GM12878 (cell line): ENCODE measurements at regions not wholly inside any gene's neighbourhood (a gene's known extent, or its start where the extent isn't known, plus 50 kb on each side); places are given as distances from the start of the nearest gene placed in this dataset.

Source experiments
- ATAC-seq: fragments of 200-7000 bp; cut with Tn5 transposase; 3 replicates; pipeline ENCODE4 v1.9.1; 2020; ENCODE audit warnings: mild to moderate bottlenecking, moderate library complexity
- BruUV-seq: library from RNA; stranded (reverse); fragments of 400-500 nt; replicated peaks from 2 replicates; lab custom pipeline; 2021; lab: Mats Ljungman, UMichigan
- CTCF ChIA-PET: fragments of 300-600 bp; sonication (Branson Sonifier 250); formaldehyde crosslinking; extraction: SDS; loops from one replicate; lab custom pipeline; 2021; ENCODE audit warnings: inconsistent platforms; lab: Yijun Ruan, JAX
- POLR2A ChIA-PET: fragments of 350-600 bp; formaldehyde crosslinking; extraction: SDS; loops from one replicate; lab custom pipeline; 2021; ENCODE audit warnings: inconsistent platforms; lab: Charles Lee
- RAD21 ChIA-PET: fragments of 300-600 bp; sonication (Branson Sonifier 250); formaldehyde crosslinking; loops from one replicate; lab custom pipeline; 2023; ENCODE audit warnings: antibody characterized with exemption; ENCODE audit not compliant: unreplicated experiment; lab: Charles Lee
- SMC1A ChIA-PET: fragments of 300-600 bp; sonication (Branson Sonifier 250); formaldehyde crosslinking; loops from one replicate; lab custom pipeline; 2023; ENCODE audit not compliant: unreplicated experiment, uncharacterized antibody; lab: Charles Lee
- DNase-seq: peaks from one replicate; pipeline ENCODE4 v3.0.0-alpha.2; 2011; ENCODE audit warnings: low read depth, low spot score
- FAIRE-seq: peaks from 3 replicates; lab custom pipeline; 2011; peaks lifted over from hg19 to GRCh38; lab: Jason Lieb, UNC
- H2AFZ ChIP-seq: 2 replicates; pipeline ENCODE4 v1.6.0; 2011; ENCODE audit warnings: low read depth, low read length, control low read depth; ENCODE audit not compliant: control insufficient read depth
- H3K27ac ChIP-seq: 2 replicates; pipeline ENCODE4 v1.5.1; 2011; ENCODE audit warnings: control low read depth; ENCODE audit not compliant: control insufficient read depth, insufficient read depth
- H3K27me3 ChIP-seq, 2 experiments: replicated peaks in 1 of 2; 2 replicates each; pipeline versions ENCODE4 v1.6.0 to v1.6.1; 2011; ENCODE audit warnings: low read length in 1 of 2; ENCODE audit not compliant: control insufficient read depth in 2 of 2, insufficient read depth in 2 of 2
- H3K36me3 ChIP-seq, 2 experiments: 2 replicates each; pipeline ENCODE4 v1.5.1; 2011; ENCODE audit warnings: low read length in 1 of 2; ENCODE audit not compliant: control insufficient read depth in 2 of 2, insufficient read depth in 2 of 2
- H3K4me1 ChIP-seq: 2 replicates; pipeline ENCODE4 v1.6.1; 2011; ENCODE audit warnings: mild to moderate bottlenecking, low read length, moderate library complexity, mixed read lengths; ENCODE audit not compliant: control insufficient read depth, insufficient read depth
- H3K4me2 ChIP-seq: 2 replicates; pipeline ENCODE4 v1.6.0; 2011; ENCODE audit warnings: control low read depth; ENCODE audit not compliant: control insufficient read depth, insufficient read depth
- H3K4me3 ChIP-seq: fragments of 200-600 bp; sonication (generic); 2 replicates; pipeline ENCODE4 v1.5.1; 2016
- H3K79me2 ChIP-seq: 2 replicates; pipeline ENCODE4 v1.6.0; 2011; ENCODE audit warnings: low read length; ENCODE audit not compliant: control insufficient read depth, insufficient read depth
- H3K9ac ChIP-seq: 2 replicates; pipeline ENCODE4 v1.8.0; 2011; ENCODE audit warnings: low read length, control low read depth, mixed read lengths; ENCODE audit not compliant: control insufficient read depth, insufficient read depth
- H3K9me3 ChIP-seq: replicated peaks from 3 replicates; pipeline ENCODE4 v1.5.1; 2011; ENCODE audit warnings: mild to moderate bottlenecking, low read length; ENCODE audit not compliant: control insufficient read depth, insufficient read depth
- H4K20me1 ChIP-seq: 2 replicates; pipeline ENCODE4 v1.6.0; 2011; ENCODE audit not compliant: control insufficient read depth, insufficient read depth
- ATF3 ChIP-seq: IDR thresholded peaks from 2 replicates; pipeline ENCODE4 v1.6.1; 2011; ENCODE audit warnings: low read depth, mild to moderate bottlenecking, low read length, moderate library complexity, borderline replicate concordance; ENCODE audit errors: extremely low read depth
- CBFB ChIP-seq: IDR thresholded peaks from 2 replicates; pipeline ENCODE4 v1.6.1; 2016; ENCODE audit warnings: antibody characterized with exemption, low read depth
- HSF1 ChIP-seq: fragments of 150-350 bp; IDR thresholded peaks from 2 replicates; pipeline ENCODE4 v1.6.1; 2014; ENCODE audit warnings: mild to moderate bottlenecking, low read depth, low read length
- MAX ChIP-seq: IDR thresholded peaks from 2 replicates; pipeline ENCODE4 v1.6.1; 2012; ENCODE audit warnings: low read depth, low read length, improper control_type of control experiment
- MEF2A ChIP-seq: IDR thresholded peaks from 2 replicates; pipeline ENCODE4 v1.6.1; 2011; ENCODE audit warnings: low read depth, mild to moderate bottlenecking, low read length, moderate library complexity; ENCODE audit not compliant: insufficient read depth
- RAD51 ChIP-seq: fragments of 450-650 bp; IDR thresholded peaks from 2 replicates; pipeline ENCODE4 v1.6.1; 2016; ENCODE audit warnings: moderate library complexity, mild to moderate bottlenecking, inconsistent platforms
- RCOR1 ChIP-seq: conservative IDR thresholded peaks from 2 replicates; pipeline ENCODE4 v1.6.1; 2012; ENCODE audit warnings: low read depth, low read length, improper control_type of control experiment
- REST ChIP-seq: IDR thresholded peaks from 2 replicates; pipeline ENCODE4 v1.6.1; 2012; ENCODE audit warnings: mild to moderate bottlenecking, low read depth, low read length
- SMAD1 ChIP-seq: fragments of 450-650 bp; IDR thresholded peaks from 2 replicates; pipeline ENCODE4 v1.6.1; 2018; ENCODE audit warnings: mild to moderate bottlenecking, low read depth; ENCODE audit not compliant: partially characterized antibody
- SMAD5 ChIP-seq: IDR thresholded peaks from 2 replicates; pipeline ENCODE4 v1.6.1; 2016; ENCODE audit warnings: antibody characterized with exemption, low read depth
- TCF12 ChIP-seq: IDR thresholded peaks from 2 replicates; pipeline ENCODE4 v1.6.1; 2011; ENCODE audit warnings: low read depth, mild to moderate bottlenecking, low read length
- ZNF207 ChIP-seq: fragments of 450-650 bp; IDR thresholded peaks from 2 replicates; pipeline ENCODE4 v1.6.1; 2014; ENCODE audit warnings: antibody characterized with exemption, mild to moderate bottlenecking, borderline replicate concordance
- WGBS: methylation state at CpG from one replicate; pipeline ENCODE4 v1.1.6; 2016; ENCODE audit warnings: low lambda C conversion rate; ENCODE audit not compliant: insufficient replicate concordance, insufficient coverage; ENCODE audit errors: missing lambda C conversion rate; 5-methylcytosine and 5-hydroxymethylcytosine counted together
- in situ Hi-C: fragments of 300-500 bp; cut with MboI; formaldehyde crosslinking; loops from 9 replicates; pipeline ENCODE4 v1.14.3; 2018; ENCODE audit warnings: mixed read lengths
- intact Hi-C: fragments of 100-400 bp; cut with micrococcal nuclease; formaldehyde crosslinking; loops from one replicate; pipeline ENCODE4 v1.14.2; 2022; ENCODE audit not compliant: unreplicated experiment
- TF ChIP-seq, protein P1 (sequence below): fragments of 450-650 bp; IDR thresholded peaks from 2 replicates; pipeline ENCODE4 v1.6.1; 2017; ENCODE audit warnings: mild to moderate bottlenecking, moderate library complexity

DNA sequence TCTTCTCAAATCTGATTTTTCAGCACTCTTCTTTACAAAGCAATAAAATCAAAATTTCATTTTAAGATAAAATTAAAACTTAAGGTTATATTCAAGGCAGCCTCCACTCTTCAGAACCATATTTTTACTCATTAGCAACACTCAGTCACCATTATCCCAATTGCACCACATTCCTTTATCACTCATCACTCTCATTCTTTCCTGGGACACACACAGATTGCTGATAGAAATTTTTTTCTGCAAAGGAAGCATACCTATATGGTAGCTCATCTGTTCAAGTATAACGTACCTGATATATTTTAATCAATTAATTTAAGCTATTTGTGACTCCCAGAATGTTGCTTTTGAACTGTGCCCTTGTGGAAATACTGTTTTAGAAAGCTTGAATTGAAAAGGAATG lies 1559.3 kb upstream of the ZEB2 start (continued):
- TF ChIP-seq HSF1 (no peak), MAX (no peak), ATF3 (no peak)

GRCh38 chr2:146077156-146077555 lies 1557.2 kb upstream of the ZEB2 start:
- H3K4me1 ChIP-seq, result no peaks in the 10 kb centered on the region
- FAIRE-seq, result no peak
- 0% methylated on average over 1 of the region's 1 CpG for WGBS
- H3K36me3 ChIP-seq, result no peaks in the 10 kb centered on the region
- no peaks in the 10 kb centered on the region for H3K79me2 ChIP-seq
- POLR2A ChIA-PET, result no interaction called here
- H3K4me2 ChIP-seq, result no peak overlapping the region
- DNase-seq, result no peak
- BruUV-seq, result no TSS peak
- no peaks in the 10 kb centered on the region for H4K20me1 ChIP-seq
- CTCF ChIA-PET, result no interaction called here
- H2AFZ ChIP-seq, result no peak overlapping the region
- intact Hi-C loops (no loop called here), in situ Hi-C loops (no loop called here)
- SMC1A ChIA-PET, result interaction anchor here (0.6 to 1.5 kb wide), 4 partner anchors 43 to 446 kb away, joined by 3 read pairs; no protein-coding TSS in a partner anchor
- no peak overlapping the region for H3K4me3 ChIP-seq
- RAD21 ChIA-PET, result no interaction called here
- H3K9me3 ChIP-seq, result no peaks in the 10 kb centered on the region
- ATAC-seq, result no peak
- H3K9ac ChIP-seq, result no peak overlapping the region
- H3K27me3 ChIP-seq, result no peaks in the 10 kb centered on the region
- H3K27ac ChIP-seq, result no peak overlapping the region
- no peak for TF ChIP-seq RCOR1
- no peak for TF ChIP-seq REST
- TF ChIP-seq RAD51, result no peak
- no peak for TF ChIP-seq MAX
- no peak for TF ChIP-seq SMAD5
- TF ChIP-seq, protein P1, sequence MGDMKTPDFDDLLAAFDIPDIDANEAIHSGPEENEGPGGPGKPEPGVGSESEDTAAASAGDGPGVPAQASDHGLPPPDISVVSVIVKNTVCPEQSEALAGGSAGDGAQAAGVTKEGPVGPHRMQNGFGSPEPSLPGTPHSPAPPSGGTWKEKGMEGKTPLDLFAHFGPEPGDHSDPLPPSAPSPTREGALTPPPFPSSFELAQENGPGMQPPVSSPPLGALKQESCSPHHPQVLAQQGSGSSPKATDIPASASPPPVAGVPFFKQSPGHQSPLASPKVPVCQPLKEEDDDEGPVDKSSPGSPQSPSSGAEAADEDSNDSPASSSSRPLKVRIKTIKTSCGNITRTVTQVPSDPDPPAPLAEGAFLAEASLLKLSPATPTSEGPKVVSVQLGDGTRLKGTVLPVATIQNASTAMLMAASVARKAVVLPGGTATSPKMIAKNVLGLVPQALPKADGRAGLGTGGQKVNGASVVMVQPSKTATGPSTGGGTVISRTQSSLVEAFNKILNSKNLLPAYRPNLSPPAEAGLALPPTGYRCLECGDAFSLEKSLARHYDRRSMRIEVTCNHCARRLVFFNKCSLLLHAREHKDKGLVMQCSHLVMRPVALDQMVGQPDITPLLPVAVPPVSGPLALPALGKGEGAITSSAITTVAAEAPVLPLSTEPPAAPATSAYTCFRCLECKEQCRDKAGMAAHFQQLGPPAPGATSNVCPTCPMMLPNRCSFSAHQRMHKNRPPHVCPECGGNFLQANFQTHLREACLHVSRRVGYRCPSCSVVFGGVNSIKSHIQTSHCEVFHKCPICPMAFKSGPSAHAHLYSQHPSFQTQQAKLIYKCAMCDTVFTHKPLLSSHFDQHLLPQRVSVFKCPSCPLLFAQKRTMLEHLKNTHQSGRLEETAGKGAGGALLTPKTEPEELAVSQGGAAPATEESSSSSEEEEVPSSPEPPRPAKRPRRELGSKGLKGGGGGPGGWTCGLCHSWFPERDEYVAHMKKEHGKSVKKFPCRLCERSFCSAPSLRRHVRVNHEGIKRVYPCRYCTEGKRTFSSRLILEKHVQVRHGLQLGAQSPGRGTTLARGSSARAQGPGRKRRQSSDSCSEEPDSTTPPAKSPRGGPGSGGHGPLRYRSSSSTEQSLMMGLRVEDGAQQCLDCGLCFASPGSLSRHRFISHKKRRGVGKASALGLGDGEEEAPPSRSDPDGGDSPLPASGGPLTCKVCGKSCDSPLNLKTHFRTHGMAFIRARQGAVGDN, result no peak
- TF ChIP-seq CBFB, result no peak
- no peak for TF ChIP-seq SMAD1
- no peak for TF ChIP-seq MEF2A
- no peak for TF ChIP-seq ZNF207
- TF ChIP-seq TCF12, result no peak
